K562 (cell line): ENCODE measurements at regions not wholly inside any gene's neighbourhood (a gene's known extent, or its start where the extent isn't known, plus 50 kb on each side); places are given as distances from the start of the nearest gene placed in this dataset.

ENCODE experiments used
- ATAC-seq: fragments of 200-7000 bp; cut with Tn5 transposase; 3 replicates; pipeline ENCODE4 v1.9.1; 2020; ENCODE audit warnings: moderate library complexity
- BruUV-seq: library from RNA; stranded (reverse); fragments of 400-500 nt; replicated peaks from 2 replicates; lab custom pipeline; 2021; lab: Mats Ljungman, UMichigan
- CTCF ChIA-PET: fragments of 300-600 bp; formaldehyde crosslinking; extraction: SDS; loops from one replicate; lab custom pipeline; 2021; ENCODE audit warnings: low intra/inter-chr PET ratio; lab: Yijun Ruan, JAX
- POLR2A ChIA-PET: fragments of 300-600, 350-650 bp; sonication (Branson Sonifier 250); formaldehyde crosslinking; extraction: SDS; loops from one replicate; lab custom pipeline; 2021; ENCODE audit warnings: antibody characterized with exemption, inconsistent platforms; lab: Yijun Ruan, JAX
- DNase-seq, 4 experiments: peaks; one replicate each; pipeline versions ENCODE4 v3.0.0 to v3.0.0-alpha.2; 2011 to 2018; ENCODE audit warnings: low spot score in 3 of 4, mixed read lengths in 3 of 4; ENCODE audit errors: extremely low read depth in 1 of 4
- FAIRE-seq: peaks from 2 replicates; lab custom pipeline; 2011; peaks lifted over from hg19 to GRCh38; lab: Jason Lieb, UNC
- H2AFZ ChIP-seq: 2 replicates; pipeline ENCODE4 v1.6.0; 2011; ENCODE audit warnings: low read depth, low read length, control low read depth, inconsistent platforms
- H3K27ac ChIP-seq: fragments of 200-600 bp; 3 replicates; pipeline ENCODE4 v1.8.0; 2011; ENCODE audit warnings: low read depth, mild to moderate bottlenecking, control low read depth, inconsistent platforms, low read length, moderate library complexity, mixed read lengths; ENCODE audit errors: extremely low read depth
- H3K27me3 ChIP-seq, 2 experiments: fragments of 300-600 bp in 1 of 2; 2 replicates in 1 of 2; 3 replicates in 1 of 2; pipeline versions ENCODE4 v1.6.0 to v1.8.0; 2011; ENCODE audit warnings: inconsistent platforms in 2 of 2, low read length in 2 of 2, mild to moderate bottlenecking in 1 of 2, mixed read lengths in 1 of 2, moderate library complexity in 1 of 2; ENCODE audit not compliant: control insufficient read depth in 2 of 2, insufficient read depth in 2 of 2
- H3K36me3 ChIP-seq: fragments of 300-600 bp; 3 replicates; pipeline ENCODE4 v1.8.0; 2011; ENCODE audit warnings: mild to moderate bottlenecking, low read length, inconsistent platforms; ENCODE audit not compliant: control insufficient read depth, insufficient read depth
- H3K4me1 ChIP-seq, 2 experiments: fragments of 200-600 bp in 1 of 2; replicated peaks in 1 of 2; 2 replicates in 1 of 2; 3 replicates in 1 of 2; pipeline versions ENCODE4 v1.5.1 to v1.8.0; 2011; ENCODE audit warnings: inconsistent platforms in 2 of 2, low read length in 2 of 2, mild to moderate bottlenecking in 1 of 2, mixed read lengths in 1 of 2, moderate library complexity in 1 of 2; ENCODE audit not compliant: control insufficient read depth in 2 of 2, insufficient read depth in 2 of 2
- H3K4me2 ChIP-seq: 2 replicates; pipeline ENCODE4 v1.6.1; 2011; ENCODE audit warnings: low read length, control low read depth, inconsistent platforms, mixed read lengths; ENCODE audit not compliant: insufficient read depth
- H3K4me3 ChIP-seq: fragments of 200-600 bp; sonication (generic), shearing (Covaris generic); 2 replicates; pipeline ENCODE4 v1.5.1; 2016; ENCODE audit warnings: control low read depth, inconsistent platforms
- H3K79me2 ChIP-seq: fragments of 200-600 bp; 3 replicates; pipeline ENCODE4 v1.8.0; 2011; ENCODE audit warnings: low read length, inconsistent platforms; ENCODE audit not compliant: control insufficient read depth, insufficient read depth
- H3K9ac ChIP-seq, 2 experiments: 2 replicates each; pipeline versions ENCODE4 v1.6.0 to v1.6.1; 2011; ENCODE audit warnings: low read depth in 2 of 2, low read length in 2 of 2, control low read depth in 1 of 2, inconsistent platforms in 1 of 2, mild to moderate bottlenecking in 1 of 2, mixed read lengths in 1 of 2; ENCODE audit not compliant: insufficient read depth in 1 of 2
- H3K9me1 ChIP-seq: one replicate; pipeline ENCODE4 v1.6.0; 2011; ENCODE audit warnings: inconsistent platforms, mild to moderate bottlenecking, low read length, moderate library complexity; ENCODE audit not compliant: control insufficient read depth, insufficient read depth
- H3K9me3 ChIP-seq: replicated peaks from 2 replicates; pipeline ENCODE4 v1.5.1; 2011; ENCODE audit warnings: low read depth, low read length, inconsistent platforms; ENCODE audit not compliant: control insufficient read depth, insufficient read depth
- H4K20me1 ChIP-seq: replicated peaks from 2 replicates; pipeline ENCODE4 v1.6.1; 2011; ENCODE audit warnings: low read length, inconsistent platforms, mixed read lengths; ENCODE audit not compliant: control insufficient read depth, insufficient read depth
- AFF4 ChIP-seq: sonication (generic); formaldehyde crosslinking; IDR thresholded peaks from 2 replicates; pipeline ENCODE4 v1.8.0; 2023; ENCODE audit warnings: mild to moderate bottlenecking, missing genetic modification reagents
- WGBS: fragments of 100-300 bp; shearing (Covaris generic); methylation state at CpG from one replicate; pipeline ENCODE4 v1.1.6; 2016; ENCODE audit warnings: low coverage, mixed read lengths; ENCODE audit not compliant: insufficient coverage; ENCODE audit errors: missing lambda C conversion rate; 5-methylcytosine and 5-hydroxymethylcytosine counted together
- in situ Hi-C: fragments of 300-500 bp; cut with MboI; formaldehyde crosslinking; loops from 4 replicates; pipeline ENCODE4 v1.15.0; 2018; ENCODE audit warnings: inconsistent platforms, mixed read lengths
- intact Hi-C: fragments of 100-400 bp; cut with micrococcal nuclease; formaldehyde crosslinking; loops from 2 replicates; pipeline ENCODE4 v1.14.2; 2022
- TF ChIP-seq, protein P1 (sequence below): sonication (generic); formaldehyde crosslinking; IDR thresholded peaks from 2 replicates; pipeline ENCODE4 v1.8.1; 2022; ENCODE audit warnings: missing genetic modification reagents

DNA sequence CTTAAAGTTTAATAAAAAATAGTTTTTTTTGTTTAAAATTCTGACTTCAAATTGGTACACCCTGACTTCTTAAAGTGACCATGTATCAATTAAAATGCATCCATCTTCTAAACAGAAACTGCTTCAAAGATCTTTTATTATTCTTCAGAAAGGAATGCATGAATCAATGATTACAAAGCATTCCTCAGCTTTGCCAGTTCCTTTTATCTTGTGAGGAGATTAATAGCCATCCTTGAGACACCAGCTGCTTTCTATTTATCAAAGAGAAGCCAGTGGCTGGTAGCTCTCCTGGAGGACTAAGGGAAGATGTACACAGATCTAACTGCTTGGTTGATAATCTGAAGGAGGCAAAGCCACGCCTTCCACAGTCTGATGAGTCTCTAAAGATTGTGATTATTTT, 2222.5 kb downstream of the LRRC4C start:
- ATAC-seq (no peak), FAIRE-seq (no peak), DNase-seq (no peak)
- intact Hi-C loops, result no loop called here
- 0% methylated on average over 1 of the region's 1 CpG for WGBS
- Histone ChIP-seq H3K27me3 (no peaks in the 10 kb centered on the region), H3K36me3 (no peaks in the 10 kb centered on the region), H3K79me2 (no peaks in the 10 kb centered on the region), H4K20me1 (no peaks in the 10 kb centered on the region), H3K9me1 (no peaks in the 10 kb centered on the region), H3K4me1 (no peaks in the 10 kb centered on the region), H2AFZ (no peak overlapping the region), H3K4me2 (no peak overlapping the region), H3K4me3 (no peak overlapping the region), H3K9me3 (no peaks in the 10 kb centered on the region), H3K27ac (no peak overlapping the region), H3K9ac (no peak overlapping the region)
- no peak for TF ChIP-seq AFF4 (CRISPR knock-in tag)
- TF ChIP-seq, protein P1, sequence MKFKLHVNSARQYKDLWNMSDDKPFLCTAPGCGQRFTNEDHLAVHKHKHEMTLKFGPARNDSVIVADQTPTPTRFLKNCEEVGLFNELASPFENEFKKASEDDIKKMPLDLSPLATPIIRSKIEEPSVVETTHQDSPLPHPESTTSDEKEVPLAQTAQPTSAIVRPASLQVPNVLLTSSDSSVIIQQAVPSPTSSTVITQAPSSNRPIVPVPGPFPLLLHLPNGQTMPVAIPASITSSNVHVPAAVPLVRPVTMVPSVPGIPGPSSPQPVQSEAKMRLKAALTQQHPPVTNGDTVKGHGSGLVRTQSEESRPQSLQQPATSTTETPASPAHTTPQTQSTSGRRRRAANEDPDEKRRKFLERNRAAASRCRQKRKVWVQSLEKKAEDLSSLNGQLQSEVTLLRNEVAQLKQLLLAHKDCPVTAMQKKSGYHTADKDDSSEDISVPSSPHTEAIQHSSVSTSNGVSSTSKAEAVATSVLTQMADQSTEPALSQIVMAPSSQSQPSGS (CRISPR knock-in tag), result no peak
- POLR2A ChIA-PET, result no interaction called here
- no TSS peak for BruUV-seq
- CTCF ChIA-PET, result no interaction called here
- in situ Hi-C loops, result no loop called here
